Ishikawa (cell line): ENCODE measurements at regions not wholly inside any gene's neighbourhood (a gene's known extent, or its start where the extent isn't known, plus 50 kb on each side); places are given as distances from the start of the nearest gene placed in this dataset.

Source experiments
- CEBPB ChIP-seq: IDR thresholded peaks from 2 replicates; pipeline ENCODE4 v1.6.1; 2012
- CREB1 ChIP-seq: IDR thresholded peaks from 2 replicates; pipeline ENCODE4 v1.6.1; 2012; ENCODE audit warnings: low read depth
- EGR1 ChIP-seq: IDR thresholded peaks from 2 replicates; pipeline ENCODE4 v1.6.1; 2012
- EP300 ChIP-seq: IDR thresholded peaks from 2 replicates; pipeline ENCODE4 v1.6.1; 2012; ENCODE audit warnings: borderline replicate concordance
- FOXM1 ChIP-seq: IDR thresholded peaks from 2 replicates; pipeline ENCODE4 v1.6.1; 2012; ENCODE audit warnings: low read depth, borderline replicate concordance
- MAX ChIP-seq: IDR thresholded peaks from 2 replicates; pipeline ENCODE4 v1.6.1; 2012
- NFIC ChIP-seq: IDR thresholded peaks from 2 replicates; pipeline ENCODE4 v1.6.1; 2012
- RAD21 ChIP-seq: IDR thresholded peaks from 2 replicates; pipeline ENCODE4 v1.6.1; 2012; ENCODE audit warnings: low read depth
- TAF1 ChIP-seq: IDR thresholded peaks from 2 replicates; pipeline ENCODE4 v1.6.1; 2012; ENCODE audit warnings: low read depth, mild to moderate bottlenecking
- TCF12 ChIP-seq: IDR thresholded peaks from 2 replicates; pipeline ENCODE4 v1.6.1; 2012; ENCODE audit warnings: low read depth
- TEAD4 ChIP-seq: IDR thresholded peaks from 2 replicates; pipeline ENCODE4 v1.6.1; 2012
- YY1 ChIP-seq: IDR thresholded peaks from 2 replicates; pipeline ENCODE4 v1.6.1; 2012; ENCODE audit warnings: low read depth
- ZBTB7A ChIP-seq: IDR thresholded peaks from 2 replicates; pipeline ENCODE4 v1.6.1; 2012; ENCODE audit warnings: low read depth
- TF ChIP-seq, protein P1 (sequence below): IDR thresholded peaks from 2 replicates; pipeline ENCODE4 v1.6.1; 2012; ENCODE audit warnings: low read depth, mild to moderate bottlenecking
- TF ChIP-seq, protein P2 (sequence below): IDR thresholded peaks from 2 replicates; pipeline ENCODE4 v1.6.1; 2012

DNA sequence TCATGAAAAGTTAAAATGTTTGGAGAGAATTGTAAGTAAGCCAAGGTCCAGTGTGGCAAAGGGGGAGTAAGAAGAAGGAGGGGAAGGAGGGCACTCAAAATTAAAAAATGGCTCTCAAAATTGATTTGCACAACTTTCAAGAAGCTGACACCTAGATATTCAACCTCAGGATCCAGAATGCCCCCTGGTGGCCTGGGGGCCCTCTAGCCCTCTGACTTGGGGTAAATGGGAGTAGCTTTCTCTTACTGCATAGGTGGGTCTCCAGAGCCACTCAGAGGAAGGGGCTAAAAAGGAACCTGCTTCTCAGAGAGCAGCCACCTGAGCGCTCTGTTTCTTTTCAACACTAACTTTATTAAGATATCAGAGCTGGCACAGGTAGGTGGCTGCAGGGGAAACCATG, 968.5 kb downstream of the BCL11A start:
- TF ChIP-seq YY1 (no peak), RAD21 (no peak), FOXM1 (no peak), CEBPB (no peak), TAF1 (no peak), EGR1 (no peak), TEAD4 (no peak), NFIC (no peak), ZBTB7A (no peak), MAX (no peak)
- TF ChIP-seq, protein P1, sequence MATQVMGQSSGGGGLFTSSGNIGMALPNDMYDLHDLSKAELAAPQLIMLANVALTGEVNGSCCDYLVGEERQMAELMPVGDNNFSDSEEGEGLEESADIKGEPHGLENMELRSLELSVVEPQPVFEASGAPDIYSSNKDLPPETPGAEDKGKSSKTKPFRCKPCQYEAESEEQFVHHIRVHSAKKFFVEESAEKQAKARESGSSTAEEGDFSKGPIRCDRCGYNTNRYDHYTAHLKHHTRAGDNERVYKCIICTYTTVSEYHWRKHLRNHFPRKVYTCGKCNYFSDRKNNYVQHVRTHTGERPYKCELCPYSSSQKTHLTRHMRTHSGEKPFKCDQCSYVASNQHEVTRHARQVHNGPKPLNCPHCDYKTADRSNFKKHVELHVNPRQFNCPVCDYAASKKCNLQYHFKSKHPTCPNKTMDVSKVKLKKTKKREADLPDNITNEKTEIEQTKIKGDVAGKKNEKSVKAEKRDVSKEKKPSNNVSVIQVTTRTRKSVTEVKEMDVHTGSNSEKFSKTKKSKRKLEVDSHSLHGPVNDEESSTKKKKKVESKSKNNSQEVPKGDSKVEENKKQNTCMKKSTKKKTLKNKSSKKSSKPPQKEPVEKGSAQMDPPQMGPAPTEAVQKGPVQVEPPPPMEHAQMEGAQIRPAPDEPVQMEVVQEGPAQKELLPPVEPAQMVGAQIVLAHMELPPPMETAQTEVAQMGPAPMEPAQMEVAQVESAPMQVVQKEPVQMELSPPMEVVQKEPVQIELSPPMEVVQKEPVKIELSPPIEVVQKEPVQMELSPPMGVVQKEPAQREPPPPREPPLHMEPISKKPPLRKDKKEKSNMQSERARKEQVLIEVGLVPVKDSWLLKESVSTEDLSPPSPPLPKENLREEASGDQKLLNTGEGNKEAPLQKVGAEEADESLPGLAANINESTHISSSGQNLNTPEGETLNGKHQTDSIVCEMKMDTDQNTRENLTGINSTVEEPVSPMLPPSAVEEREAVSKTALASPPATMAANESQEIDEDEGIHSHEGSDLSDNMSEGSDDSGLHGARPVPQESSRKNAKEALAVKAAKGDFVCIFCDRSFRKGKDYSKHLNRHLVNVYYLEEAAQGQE: no peak

DNA sequence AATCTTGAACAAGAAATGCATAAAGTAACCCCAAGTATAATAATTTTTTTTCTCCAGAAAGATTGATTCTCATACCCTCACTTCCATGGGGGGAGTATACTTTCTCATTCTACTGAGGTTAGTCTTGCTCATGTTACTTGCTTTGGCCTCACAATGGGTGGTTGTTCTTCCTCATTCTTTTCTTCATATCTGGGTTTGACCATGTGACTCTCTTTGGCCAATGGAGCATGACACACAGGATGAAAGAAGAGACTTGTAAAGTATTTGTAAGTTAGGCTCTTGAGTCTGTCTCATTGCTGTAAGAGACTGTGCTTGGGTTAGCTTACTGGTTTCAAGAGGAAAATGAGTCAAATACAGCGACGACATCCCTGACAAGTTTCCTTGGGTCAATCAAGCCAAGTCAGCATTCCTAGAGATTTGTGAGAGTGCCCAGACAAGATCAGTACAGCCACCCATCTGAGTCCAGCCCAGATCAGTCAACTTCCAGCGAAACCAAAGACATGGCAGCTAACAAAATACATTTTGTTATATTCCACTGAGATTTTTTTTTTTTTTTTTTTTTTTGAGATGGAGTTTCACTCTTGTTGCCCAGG, 970.2 kb downstream of the BCL11A start:
- no peak for TF ChIP-seq ZBTB7A
- TF ChIP-seq YY1: no peak
- no peak for TF ChIP-seq TAF1
- TF ChIP-seq, protein P1: no peak
- TF ChIP-seq CEBPB: no peak
- TF ChIP-seq, protein P2, sequence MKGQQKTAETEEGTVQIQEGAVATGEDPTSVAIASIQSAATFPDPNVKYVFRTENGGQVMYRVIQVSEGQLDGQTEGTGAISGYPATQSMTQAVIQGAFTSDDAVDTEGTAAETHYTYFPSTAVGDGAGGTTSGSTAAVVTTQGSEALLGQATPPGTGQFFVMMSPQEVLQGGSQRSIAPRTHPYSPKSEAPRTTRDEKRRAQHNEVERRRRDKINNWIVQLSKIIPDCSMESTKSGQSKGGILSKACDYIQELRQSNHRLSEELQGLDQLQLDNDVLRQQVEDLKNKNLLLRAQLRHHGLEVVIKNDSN: no peak
- no peak for TF ChIP-seq TCF12
- TF ChIP-seq EGR1: no peak
- TF ChIP-seq TEAD4: no peak
- no peak for TF ChIP-seq RAD21
- TF ChIP-seq EP300: no peak
- no peak for TF ChIP-seq FOXM1
- TF ChIP-seq CREB1: no peak
- no peak for TF ChIP-seq NFIC
- no peak for TF ChIP-seq MAX

DNA sequence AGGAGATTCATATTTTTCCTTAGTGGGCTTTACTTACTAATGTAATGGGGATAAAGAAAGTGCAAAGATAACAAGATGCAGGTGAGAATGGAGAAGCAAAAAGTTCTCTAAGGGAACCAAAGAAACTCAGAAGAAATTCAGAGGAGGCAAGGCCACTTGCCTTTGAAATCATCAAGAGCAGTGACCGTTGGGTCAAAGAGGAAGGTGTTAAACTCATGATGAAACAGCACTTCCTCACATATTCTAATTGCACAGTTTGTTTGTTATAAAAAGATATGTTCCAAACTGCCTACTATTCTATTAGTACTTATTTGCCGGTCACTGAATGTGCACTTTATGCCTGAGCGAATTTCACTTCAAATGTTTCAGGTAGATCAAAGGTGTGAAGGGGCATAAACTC, 975.1 kb downstream of the BCL11A start:
- TF ChIP-seq TEAD4: no peak
- TF ChIP-seq MAX: no peak
- no peak for TF ChIP-seq CREB1
- TF ChIP-seq TCF12: no peak
- TF ChIP-seq FOXM1: no peak
- TF ChIP-seq EGR1: no peak
- no peak for TF ChIP-seq NFIC
- TF ChIP-seq, protein P2: no peak
- TF ChIP-seq YY1: no peak
- TF ChIP-seq CEBPB: no peak
- TF ChIP-seq, protein P1: no peak
- no peak for TF ChIP-seq ZBTB7A
- no peak for TF ChIP-seq TAF1

- TF ChIP-seq TAF1 (no peak), CEBPB (no peak)
Observed at GRCh38 chr2:59575191-59575590, 978.3 kb downstream of the BCL11A start.

- TF ChIP-seq, protein P1: no peak
- TF ChIP-seq ZBTB7A (no peak), RAD21 (no peak), EGR1 (no peak), TEAD4 (no peak), CEBPB (no peak), FOXM1 (no peak), EP300 (no peak), CREB1 (no peak), NFIC (no peak), TAF1 (no peak), MAX (no peak), TCF12 (no peak), YY1 (no peak)
- TF ChIP-seq, protein P2: no peak
Observed at GRCh38 chr2:59572227-59572626, 981.2 kb downstream of the BCL11A start.
